ENCODE measurements at regions not wholly inside any gene's neighbourhood (a gene's known extent, or its start where the extent isn't known, plus 50 kb on each side); places are given as distances from the start of the nearest gene placed in this dataset.

- TF ChIP-seq CTCF (IDR thresholded peaks at IDR 0.05) (no peak), POLR2A (IDR thresholded peaks at IDR 0.05) (no peak), POLR2AphosphoS5 (IDR thresholded peaks at IDR 0.05) (no peak)
Observed at GRCh38 chrX:150254909-150255308, 108.2 kb upstream of the MAMLD1 start.
